ENCODE measurements at regions not wholly inside any gene's neighbourhood (a gene's known extent, or its start where the extent isn't known, plus 50 kb on each side); places are given as distances from the start of the nearest gene placed in this dataset.
A peak's percentile ranks its signal among the peaks of the same experiment; 100 is the strongest.

DNA sequence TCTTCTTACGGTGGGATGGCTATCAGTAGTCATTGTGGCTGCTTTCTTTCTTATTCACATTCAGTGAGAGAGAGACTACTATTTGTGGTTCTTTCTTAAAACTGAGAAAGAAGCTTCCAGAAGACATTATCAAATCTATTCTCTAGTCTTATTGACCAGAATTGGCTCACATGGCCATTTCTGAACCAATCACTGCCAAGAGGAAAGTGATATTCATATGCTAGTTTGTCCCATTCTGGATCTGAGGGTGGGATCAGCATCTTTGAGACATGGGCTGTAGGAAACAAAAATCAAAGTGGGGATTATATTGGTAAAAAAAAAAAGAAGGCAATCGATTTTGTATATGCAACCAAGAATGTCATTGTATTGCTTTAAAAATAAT, 106.4 kb upstream of the RASGRP1 start:
- Histone ChIP-seq H3K4me1 (no peaks in the 10 kb centered on the region), H3K4me3 (no peak overlapping the region), H3K27ac (peak overlapping the region in 2 of 4 donors; percentile 1 to 32), H3K27me3 (no peaks in the 10 kb centered on the region), H3K9me3 (no peaks in the 10 kb centered on the region), H3K36me3 (no peaks in the 10 kb centered on the region)
- no peak for ATAC-seq (ENCODE audit: low FRiP score in 2 of 2)
- 88 to 90% methylated on average over 2 of the region's 2 CpGs for WGBS, 2 donors
- no peak for DNase-seq
- TF ChIP-seq EP300 (IDR thresholded peaks at IDR 0.05) (no peak), POLR2AphosphoS5 (IDR thresholded peaks at IDR 0.05) (no peak), POLR2A (IDR thresholded peaks at IDR 0.05) (no peak)
- TF ChIP-seq, protein P1, sequence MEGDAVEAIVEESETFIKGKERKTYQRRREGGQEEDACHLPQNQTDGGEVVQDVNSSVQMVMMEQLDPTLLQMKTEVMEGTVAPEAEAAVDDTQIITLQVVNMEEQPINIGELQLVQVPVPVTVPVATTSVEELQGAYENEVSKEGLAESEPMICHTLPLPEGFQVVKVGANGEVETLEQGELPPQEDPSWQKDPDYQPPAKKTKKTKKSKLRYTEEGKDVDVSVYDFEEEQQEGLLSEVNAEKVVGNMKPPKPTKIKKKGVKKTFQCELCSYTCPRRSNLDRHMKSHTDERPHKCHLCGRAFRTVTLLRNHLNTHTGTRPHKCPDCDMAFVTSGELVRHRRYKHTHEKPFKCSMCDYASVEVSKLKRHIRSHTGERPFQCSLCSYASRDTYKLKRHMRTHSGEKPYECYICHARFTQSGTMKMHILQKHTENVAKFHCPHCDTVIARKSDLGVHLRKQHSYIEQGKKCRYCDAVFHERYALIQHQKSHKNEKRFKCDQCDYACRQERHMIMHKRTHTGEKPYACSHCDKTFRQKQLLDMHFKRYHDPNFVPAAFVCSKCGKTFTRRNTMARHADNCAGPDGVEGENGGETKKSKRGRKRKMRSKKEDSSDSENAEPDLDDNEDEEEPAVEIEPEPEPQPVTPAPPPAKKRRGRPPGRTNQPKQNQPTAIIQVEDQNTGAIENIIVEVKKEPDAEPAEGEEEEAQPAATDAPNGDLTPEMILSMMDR (IDR thresholded peaks at IDR 0.05): no peak

DNA sequence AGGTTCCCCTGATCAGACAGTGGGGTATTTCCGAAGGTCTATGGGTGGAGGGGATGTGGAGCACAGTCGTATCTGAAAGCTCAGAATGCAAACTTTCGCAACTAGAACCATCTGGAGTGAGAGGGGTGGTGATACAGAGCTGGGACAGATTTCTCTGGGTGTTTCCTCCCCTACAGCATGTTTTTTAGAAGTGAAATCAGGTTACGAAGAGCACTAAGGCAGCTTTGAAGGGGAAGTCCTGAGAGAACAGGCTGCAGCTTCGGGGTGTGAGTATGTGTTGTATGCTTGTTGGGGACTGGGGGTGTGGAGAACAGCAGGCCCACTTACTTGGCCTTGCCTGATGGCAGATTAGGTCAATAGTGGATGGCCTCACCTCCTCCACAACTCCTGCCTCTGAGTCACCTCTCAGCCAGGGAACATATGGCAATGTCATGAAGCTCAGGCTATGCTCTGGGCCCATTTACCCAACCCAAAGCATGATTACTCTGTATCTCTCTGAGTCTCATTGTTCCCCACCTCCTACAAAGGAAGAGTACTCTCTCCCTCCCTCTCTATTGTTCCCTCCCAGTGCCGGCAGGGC, 107.2 kb upstream of the RASGRP1 start:
- 70 to 82% methylated on average over 6 of the region's 6 CpGs for WGBS, 2 donors
- no peak overlapping the region for H3K4me3 ChIP-seq
- no peaks in the 10 kb centered on the region for H3K4me1 ChIP-seq
- DNase-seq (no peak), ATAC-seq (ENCODE audit: low FRiP score in 2 of 2) (peak in 1 of 2 donors; percentile 43)
- no peaks in the 10 kb centered on the region for H3K36me3 ChIP-seq
- H3K27me3 ChIP-seq: no peaks in the 10 kb centered on the region
- peak overlapping the region in 2 of 4 donors; percentile 46 to 69 for H3K27ac ChIP-seq
- no peaks in the 10 kb centered on the region for H3K9me3 ChIP-seq
- TF ChIP-seq POLR2AphosphoS5 (IDR thresholded peaks at IDR 0.05) (no peak), POLR2A (IDR thresholded peaks at IDR 0.05) (no peak), EP300 (IDR thresholded peaks at IDR 0.05) (no peak)
- TF ChIP-seq, protein P1 (IDR thresholded peaks at IDR 0.05): no peak

DNA sequence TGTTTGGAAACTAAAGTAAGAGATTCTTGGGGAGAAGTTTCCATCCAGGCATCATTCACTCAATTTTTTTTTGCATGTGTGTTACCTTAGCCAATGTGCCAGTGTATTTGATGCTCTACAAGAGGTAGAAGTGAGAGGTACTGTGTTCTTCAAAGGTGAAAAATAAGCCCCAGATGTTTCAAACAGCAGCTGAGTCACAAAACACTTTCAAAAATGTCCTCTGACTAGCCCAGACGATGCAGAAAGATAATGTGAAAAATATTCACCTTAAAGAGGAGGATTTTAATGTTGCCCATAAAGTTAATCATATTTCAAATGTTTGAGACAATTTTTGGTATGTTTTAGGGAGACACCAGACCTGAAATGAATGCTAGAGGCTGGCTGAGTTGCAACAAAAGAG, 107.7 kb upstream of the RASGRP1 start:
- no peak overlapping the region for H3K4me3 ChIP-seq
- peak overlapping the region in 2 of 4 donors; percentile 46 to 69 for H3K27ac ChIP-seq
- 83 to 86% methylated on average over 1 of the region's 1 CpG for WGBS, 2 donors
- ATAC-seq (ENCODE audit: low FRiP score in 2 of 2): no peak
- DNase-seq: no peak
- no peaks in the 10 kb centered on the region for H3K4me1 ChIP-seq
- TF ChIP-seq POLR2A (IDR thresholded peaks at IDR 0.05) (no peak), POLR2AphosphoS5 (IDR thresholded peaks at IDR 0.05) (no peak), EP300 (IDR thresholded peaks at IDR 0.05) (no peak)
- TF ChIP-seq, protein P1 (IDR thresholded peaks at IDR 0.05): no peak
- H3K36me3 ChIP-seq: no peaks in the 10 kb centered on the region
- no peaks in the 10 kb centered on the region for H3K9me3 ChIP-seq
- H3K27me3 ChIP-seq: no peaks in the 10 kb centered on the region

DNA sequence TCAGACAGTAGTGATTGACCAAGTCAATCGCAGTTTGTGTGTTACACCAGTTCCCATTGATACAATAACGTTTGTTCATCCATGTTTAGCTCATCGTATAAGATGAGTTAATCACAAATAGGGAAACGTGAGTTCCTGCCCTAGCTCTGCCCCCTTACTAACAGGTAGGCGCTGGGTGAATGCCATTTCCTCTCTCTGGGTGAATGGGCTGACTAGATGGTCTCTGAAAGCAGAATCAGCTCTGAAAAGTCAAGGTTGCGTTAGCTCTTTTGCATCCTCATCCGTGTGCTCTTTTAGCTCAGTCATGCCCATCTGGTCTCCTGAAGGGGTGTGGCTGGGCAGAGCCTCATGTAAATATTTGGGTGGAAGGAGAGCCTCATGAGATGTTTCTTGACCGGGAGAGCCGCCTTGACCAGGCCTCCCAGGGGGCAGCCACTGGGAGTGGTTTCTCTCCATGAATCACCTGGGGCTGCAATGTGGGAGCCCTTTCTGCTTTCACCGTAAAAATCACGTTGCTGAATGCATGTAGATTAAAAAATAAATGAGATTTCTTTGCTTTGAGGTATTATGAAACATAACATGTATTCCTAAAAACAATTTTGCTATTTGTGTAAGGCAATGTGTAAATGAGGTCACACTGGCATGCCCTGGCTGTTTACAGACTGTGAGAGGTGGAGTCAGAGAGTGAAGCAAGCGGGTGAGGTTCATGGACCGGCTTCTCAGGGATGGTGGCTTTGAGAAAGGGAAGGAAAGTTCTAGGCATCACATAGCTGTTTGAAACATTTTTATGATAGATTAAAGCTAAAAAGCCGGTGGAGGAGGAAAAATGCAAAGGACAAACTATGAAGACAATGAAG, 108.4 kb upstream of the RASGRP1 start:
- Histone ChIP-seq H3K27me3 (no peaks in the 10 kb centered on the region), H3K4me1 (no peaks in the 10 kb centered on the region), H3K9me3 (no peaks in the 10 kb centered on the region), H3K36me3 (no peaks in the 10 kb centered on the region), H3K27ac (no peak overlapping the region), H3K4me3 (no peak overlapping the region)
- TF ChIP-seq, protein P1 (IDR thresholded peaks at IDR 0.05): no peak
- TF ChIP-seq POLR2A (IDR thresholded peaks at IDR 0.05) (no peak), POLR2AphosphoS5 (IDR thresholded peaks at IDR 0.05) (no peak), EP300 (IDR thresholded peaks at IDR 0.05) (no peak)
- 74 to 76% methylated on average over 14 of the region's 14 CpGs for WGBS, 2 donors
- no peak for DNase-seq
- ATAC-seq (ENCODE audit: low FRiP score in 2 of 2): no peak
